NOMO-1 treated with dmso at 0.1 percent for 144 hours (cell line): ENCODE measurements at regions not wholly inside any gene's neighbourhood (a gene's known extent, or its start where the extent isn't known, plus 50 kb on each side); places are given as distances from the start of the nearest gene placed in this dataset.

Experiments used
- DNase-seq: peaks from one replicate; lab custom pipeline; 2025; ENCODE audit not compliant: unreplicated experiment; lab: John Stamatoyannopoulos, UW

DNA sequence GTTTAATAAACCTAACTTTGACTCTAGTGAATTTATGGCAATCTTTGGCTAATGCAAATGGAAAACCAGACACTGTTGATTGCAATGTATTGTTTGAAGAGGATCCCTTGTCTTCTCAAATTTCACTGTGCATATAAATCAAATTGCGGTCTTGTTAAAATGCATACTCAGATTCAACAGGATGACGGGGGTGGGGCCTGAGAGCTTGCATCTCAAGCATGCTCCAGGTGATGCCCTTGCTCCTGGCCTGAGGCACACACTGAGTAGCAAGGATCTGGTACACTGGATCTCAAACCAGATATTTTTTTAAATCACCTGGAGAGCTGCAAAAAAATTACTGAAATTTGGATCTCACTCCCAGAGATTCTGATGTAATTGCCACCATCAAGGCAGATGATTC is 463.7 kb downstream of the DNAH5 start:
- no peak for DNase-seq

DNA sequence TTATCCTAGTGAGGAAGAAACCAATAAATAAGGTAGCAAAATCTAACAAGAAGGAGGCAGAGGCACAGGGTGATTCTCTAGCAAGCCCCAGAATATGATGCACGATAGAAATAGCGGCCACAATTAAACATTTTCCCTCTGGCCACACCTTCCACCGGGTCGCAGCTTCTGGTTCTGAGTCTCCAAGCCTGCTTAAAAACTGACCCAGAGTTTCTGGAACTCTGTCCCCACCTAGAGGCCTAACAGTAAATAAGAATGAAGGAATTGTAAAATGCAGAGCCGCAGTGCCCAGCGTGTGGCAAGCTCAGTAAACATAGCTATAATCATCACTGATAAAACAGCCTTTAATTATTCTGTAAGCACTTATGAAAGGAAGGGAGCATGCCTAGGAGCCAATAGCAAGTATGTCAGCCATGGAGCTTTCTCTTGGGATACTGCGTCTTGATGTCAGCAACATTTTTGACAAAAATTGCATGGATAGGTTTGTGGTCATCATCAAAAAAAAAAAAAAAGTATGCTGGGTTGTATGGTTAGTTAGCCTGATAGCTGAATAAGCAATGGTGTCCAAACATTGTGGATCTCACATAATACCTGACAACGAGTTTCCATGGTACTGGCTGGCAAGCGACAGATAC is 465.5 kb downstream of the DNAH5 start:
- DNase-seq: no peak

DNA sequence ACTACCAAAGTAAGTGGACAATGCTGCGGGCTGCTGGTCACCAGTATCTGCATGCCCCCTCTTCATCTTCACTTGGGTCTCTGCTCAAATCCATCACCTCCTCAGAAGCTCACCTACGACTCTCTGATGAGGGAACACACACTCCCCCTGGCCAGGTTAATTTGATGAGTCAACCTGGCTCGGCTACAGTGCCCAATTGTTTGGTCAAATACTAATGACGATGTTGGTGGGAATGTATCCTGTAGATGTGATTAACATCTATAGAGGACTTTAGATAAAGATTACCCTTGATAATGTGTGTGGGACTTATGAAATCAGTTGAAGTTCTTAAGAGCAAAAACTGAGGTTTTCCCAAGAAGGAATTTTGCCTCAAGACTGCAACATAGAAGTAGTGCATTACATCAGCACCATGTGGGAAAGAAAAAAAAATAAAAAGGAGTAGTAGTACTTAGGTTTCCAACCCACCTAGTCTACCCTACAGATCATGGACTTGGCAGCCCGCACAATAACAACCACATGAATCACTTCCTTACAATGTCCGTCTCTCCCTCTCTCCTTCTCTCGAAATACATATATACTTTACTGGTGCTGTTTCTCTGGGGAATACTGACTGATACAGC is 467.3 kb downstream of the DNAH5 start:
- no peak for DNase-seq

DNA sequence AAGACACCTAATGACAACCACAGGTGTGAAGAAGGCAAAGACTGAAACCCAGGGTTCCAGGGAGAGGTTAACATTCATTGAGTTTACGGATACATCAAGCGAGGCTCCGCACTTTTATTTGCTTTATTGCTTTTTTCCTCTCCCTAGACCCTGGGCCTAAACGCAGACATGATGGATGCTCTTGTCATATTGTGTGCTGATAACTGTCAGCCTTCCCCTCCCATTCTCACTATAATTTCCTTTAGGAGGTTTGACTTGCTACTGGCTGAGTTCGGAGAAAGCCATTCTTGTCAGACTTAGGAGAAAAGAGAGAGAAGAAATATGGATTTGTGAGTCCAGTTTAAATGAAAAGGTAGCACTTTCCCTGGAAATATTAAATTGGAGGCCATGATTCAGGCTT is 471.6 kb downstream of the DNAH5 start:
- no peak for DNase-seq

DNA sequence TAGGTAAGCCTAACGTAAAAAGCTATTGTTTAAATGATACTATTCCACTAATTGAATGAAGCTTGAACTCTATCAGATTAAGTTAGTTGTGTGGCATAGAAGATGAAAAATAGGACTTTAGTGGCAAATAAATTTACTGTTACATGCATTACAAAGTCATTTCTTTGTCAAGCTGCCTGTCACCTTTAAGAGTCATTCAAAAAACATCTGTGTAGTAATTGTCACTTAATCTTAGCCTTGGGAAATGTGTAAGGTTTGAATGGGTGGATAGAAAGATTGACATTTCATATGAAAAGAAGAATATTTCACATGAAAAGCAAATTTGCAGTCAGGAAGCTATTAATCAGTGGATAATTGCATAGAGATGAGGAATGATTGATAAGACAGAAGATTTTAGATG is 473.5 kb downstream of the DNAH5 start:
- no peak for DNase-seq

DNA sequence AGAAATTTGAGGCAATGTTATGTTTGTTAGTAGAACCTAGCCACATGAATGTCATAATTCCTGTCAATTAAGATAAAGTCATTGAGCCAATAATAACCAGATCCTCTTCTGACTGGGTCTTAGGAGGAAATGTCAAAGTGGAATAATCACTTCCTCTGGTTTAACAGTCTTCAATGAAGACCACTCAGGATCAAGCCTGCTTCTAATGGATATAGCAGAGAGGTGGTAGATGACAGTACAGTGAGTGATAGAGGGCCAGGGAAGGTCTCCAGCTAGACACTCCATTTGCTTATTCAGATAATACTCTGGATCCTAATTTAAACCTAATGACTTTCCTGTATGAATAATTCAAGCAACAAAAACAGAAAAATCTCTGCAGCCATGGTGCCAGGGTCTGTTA is 474.2 kb downstream of the DNAH5 start:
- DNase-seq: no peak

DNA sequence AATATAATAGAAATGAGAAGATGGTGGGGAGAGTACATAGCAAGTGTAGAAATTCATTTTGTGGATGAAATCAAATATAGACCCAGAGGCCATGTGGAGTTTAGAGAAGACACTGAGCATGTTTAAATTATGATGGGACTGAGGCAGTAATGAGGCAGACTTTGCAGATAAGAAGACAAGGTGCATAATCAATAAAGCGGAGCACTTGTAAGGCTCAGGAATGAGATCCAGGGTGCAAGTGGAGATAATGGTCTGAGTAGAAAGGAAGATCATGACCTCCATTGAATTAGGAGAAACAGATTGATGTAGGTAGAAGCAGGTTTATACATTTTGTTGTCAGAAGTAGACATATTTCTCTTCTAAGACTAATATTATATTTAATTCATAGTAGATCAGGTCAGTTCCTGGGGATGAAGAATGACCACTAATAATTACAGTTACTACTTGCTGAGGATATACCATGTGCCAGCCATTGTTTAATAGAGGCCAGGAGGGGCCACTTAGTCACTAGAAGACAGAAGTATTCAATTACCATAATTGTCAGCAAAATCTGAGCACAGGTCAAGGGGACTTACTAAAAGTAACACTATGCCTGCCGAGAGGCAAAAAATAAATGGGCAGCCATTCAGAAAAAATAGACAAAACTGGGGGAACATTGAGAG is 479.8 kb downstream of the DNAH5 start:
- DNase-seq: no peak

DNA sequence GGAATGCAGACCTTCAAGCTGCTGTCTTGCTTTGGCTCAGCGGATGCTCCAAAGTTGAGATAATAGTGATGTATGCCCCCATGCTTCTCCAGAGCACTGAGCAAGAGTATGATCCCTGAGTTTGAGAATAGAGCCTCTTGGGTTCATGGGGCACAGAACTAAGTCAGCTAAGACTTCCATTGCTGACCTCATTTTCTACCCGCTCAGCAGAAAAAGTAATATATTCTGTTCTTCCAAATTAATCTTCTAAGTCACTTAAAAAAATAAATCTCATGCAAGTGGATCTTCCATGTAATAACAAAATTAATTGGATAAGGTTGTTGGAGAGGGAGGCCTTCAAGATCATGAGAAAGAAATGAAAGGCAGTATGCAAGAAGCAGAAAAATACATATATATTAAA is 483.9 kb downstream of the DNAH5 start:
- no peak for DNase-seq

DNA sequence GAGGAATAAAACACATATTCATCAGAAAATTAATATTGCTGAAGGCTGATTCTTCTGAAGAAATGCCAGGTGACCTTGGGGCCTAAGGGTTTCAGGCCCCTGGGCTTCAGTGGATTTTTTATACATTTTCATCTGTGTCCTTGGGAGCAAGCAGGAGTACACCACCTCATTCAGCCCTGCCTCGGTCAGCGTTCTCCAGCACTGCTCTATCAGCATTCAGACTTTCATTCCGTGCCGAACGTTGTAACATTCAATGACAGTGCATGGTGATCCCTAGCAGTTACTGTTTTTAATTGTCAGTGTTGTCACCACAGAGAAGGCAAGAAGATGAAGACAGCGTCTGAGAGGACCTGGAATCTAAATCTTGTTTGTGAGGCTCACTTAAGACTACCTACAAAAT is 490.4 kb downstream of the DNAH5 start:
- DNase-seq: no peak

DNA sequence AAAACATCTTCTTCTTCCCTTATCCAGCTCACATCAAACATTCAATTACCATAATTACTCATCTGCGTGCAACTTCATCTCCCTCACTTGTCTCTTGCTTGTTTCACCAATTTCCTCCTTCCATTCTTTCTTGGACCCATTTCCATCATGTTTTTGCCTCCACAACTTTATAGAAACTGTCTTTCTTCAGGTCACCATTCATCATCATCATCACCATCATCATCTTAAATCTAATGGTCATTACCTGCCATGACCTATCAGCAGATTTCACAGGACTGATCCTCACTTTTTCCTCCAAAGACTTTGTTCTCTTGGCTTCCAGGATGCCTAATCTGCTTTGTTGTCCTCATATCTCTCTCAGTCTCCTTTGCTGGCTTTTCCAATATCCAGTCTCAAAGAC is 495.6 kb downstream of the DNAH5 start:
- DNase-seq: no peak

DNA sequence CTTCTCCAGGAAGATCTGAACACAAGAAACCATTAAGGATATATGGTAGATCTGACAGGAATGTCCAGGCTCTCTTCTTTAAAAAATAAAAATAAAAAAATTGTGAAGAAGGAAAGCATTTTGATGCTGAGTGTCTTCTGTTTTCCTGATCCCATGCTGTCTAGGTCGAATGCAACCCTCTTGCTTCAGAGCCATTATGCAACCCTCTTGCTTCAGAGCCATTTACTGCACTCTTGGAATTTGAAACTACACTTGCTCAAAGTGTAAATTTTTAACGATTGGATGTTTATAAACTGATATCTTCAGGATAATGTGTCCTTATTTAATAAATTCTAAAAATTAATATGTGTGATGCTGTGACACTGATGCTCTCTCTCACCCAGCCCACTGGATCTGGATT is 505.1 kb downstream of the DNAH5 start:
- no peak for DNase-seq

DNA sequence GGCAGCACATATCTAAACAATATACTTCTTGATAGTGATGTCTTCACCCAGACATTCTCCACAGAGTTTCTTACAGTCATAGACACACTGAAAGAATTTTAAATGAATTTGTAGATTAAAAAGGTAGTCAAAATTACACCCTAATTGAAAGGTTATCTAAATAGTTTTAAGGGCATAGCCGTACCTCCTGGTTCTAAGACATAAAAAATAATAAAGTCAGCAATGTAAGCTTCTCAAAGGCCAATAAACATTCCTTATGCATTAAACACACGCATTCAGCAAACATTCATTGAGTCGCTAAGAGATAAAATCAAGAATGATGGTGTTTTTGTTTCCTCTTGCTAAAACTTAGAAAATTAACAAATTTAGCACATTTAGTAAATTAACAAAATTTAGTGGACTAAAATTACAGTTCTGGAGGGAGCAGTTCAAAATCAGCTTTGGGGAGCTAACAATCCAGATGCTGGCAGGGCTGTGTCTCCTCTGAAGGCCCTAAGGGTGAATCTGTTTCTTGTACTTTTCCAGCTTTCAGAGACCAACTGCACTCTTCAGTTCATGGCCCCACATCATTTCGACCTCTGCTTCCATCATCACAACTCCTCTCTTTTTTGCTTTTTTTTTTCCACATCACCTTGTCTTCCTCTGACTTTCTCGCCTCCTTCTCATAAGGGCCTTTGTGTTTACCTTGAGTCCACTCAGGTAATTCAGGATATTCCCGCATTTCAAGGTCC is 516.5 kb downstream of the DNAH5 start:
- no peak for DNase-seq

DNA sequence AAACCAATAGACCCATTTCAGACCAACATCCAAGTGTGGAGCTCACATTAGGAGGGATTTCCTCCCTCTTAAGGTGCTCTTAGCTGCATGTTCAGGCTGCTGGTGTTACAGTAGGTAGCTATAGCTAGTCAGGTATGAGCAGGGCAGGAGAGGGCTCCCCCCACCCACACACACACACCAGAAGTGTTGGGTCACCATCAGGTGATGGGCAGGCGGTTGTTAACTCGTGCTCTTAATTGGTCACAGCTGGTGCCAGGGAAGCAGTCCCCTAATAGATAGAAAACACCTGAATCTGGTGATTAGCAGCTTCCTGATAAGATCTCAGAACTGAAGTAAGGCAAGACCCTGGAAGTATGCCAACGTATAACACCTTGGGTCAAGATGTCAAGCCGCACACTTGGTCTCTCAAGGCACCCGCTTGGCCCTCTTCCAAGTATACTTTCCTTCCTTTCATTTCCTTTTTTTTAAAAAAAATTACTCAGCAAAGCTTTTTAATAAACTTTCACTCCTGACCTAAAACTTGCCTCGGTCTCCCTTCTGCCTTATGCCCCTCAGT is 532.4 kb downstream of the DNAH5 start:
- DNase-seq: no peak

DNA sequence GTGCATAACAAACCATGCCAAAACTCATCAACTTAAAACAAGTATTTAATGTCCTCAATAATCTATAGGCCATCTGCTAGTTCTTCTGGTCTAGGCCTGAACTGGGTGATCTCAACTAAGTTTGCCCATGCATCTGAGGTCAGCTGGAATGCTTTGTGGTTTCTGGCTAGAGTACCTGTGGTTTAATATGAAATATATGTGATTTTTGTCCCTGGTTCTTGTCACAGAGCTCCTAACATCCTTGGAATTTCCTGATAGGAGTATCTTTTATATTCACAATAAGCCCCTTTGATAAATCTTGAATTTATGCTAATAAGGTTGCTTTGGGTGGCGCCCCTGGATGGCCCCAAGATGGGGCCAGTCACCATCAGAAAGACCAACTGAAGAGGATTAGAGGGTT is 535.9 kb downstream of the DNAH5 start:
- no peak for DNase-seq

DNA sequence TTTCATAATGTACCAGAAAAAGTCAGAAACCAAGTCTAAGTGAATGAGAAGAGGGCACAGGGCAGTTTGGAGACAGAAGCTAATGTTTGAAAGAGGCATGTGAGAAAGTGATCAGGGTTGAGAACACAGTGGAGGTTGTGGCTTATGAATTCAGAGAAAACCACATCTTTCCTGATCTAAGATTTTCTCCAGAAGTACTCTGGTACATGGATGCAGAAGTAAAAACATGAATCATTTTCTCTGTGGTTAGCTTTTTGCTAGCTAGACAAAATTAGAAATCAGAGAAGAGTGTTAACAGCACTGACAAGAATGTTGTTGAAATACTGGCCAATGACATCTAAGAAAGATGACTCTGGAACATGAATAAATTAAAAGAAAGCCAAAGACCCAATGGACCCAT is 541.1 kb downstream of the DNAH5 start:
- DNase-seq: no peak

DNA sequence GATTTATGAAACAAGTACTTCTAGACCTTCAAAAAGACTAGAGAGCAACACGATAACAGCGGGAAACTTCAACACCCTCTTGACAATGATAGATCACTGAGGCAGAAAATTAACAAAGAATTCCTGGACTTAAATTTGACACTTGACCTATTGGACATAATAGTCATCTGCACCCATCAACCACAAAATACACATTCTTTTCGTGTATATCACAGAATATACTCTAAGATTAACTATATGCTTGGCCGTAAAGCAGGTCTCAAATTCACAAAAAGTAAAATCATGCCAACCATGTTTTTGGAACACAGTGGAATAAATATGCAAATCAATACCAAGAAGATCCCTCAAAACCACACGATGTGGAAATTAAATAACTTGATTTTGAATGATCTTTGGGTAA is 559.4 kb downstream of the DNAH5 start:
- DNase-seq: no peak

DNA sequence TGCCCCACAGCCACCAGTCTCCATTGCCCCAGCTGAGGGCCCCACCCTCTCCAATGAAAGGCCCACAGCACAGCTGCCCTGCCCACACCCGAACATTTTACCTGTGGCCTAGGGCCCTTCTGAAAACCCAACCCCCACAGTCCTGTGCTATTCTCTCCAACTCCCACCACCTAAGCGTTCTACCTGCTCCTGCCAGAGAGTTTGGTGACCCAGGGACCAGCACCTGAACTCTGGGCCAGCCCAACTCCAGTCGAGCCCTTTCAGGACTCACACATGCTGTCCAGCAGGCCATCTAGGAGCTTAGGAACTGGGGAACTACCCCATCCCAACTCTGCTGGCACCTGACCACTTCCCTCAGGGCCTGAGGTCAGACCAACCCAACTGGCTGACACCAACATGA is 562.3 kb downstream of the DNAH5 start:
- no peak for DNase-seq

DNA sequence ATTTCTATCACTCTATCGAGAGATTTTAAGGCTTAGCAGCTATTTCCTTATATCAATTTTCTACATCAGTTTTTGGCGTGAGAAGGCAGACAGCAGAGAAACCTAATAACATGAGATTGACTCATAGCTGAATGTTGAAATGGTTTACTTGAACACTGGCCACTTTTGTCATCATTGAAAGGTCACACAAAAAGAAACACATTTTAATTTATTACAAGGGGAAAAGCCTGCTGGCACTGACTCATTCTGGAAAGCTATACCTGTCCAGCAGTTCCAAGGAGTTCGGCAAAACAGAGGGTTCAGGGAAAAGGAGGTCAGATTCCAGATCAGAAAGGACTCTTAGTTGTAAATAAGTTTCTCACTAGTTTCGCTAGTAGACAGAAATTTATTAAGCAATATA is 566.4 kb downstream of the DNAH5 start:
- no peak for DNase-seq

DNA sequence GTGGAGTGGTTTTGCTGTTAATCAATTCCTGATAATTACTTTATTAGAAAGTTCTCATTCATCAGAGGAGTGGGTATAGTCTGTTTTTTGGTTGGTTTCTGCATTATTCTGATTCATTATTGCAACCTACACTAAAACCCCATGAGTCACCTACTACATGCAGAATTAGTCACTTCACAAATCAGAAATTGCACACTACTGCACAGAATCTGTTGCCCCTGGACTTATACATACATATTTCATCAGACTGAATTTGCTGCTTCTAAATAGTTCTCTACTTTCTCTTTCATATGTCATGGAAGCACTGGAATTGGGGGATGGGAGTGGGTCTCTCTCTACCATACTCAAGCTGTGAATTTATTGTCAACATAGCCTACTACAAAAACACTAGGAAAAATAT is 585.1 kb downstream of the DNAH5 start:
- DNase-seq: no peak

DNA sequence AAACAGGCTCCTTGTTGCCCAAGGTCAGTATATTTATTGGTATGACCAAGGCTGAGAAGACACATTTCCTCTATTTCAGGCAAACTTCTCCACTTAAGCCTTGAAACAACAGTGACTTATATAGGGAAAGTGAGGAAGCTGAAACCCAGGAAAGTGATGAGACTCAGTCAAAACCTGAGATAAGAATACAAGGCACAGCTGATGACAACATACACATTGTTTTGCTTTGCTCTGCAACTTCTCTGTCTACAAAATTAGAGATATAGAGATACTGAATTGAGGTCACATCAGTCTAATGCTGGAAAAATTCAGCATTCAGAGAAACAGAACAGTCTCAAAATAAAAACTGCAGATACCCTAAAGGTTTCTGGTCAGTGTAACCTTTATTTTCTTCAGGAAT is 586.1 kb downstream of the DNAH5 start:
- no peak for DNase-seq

DNA sequence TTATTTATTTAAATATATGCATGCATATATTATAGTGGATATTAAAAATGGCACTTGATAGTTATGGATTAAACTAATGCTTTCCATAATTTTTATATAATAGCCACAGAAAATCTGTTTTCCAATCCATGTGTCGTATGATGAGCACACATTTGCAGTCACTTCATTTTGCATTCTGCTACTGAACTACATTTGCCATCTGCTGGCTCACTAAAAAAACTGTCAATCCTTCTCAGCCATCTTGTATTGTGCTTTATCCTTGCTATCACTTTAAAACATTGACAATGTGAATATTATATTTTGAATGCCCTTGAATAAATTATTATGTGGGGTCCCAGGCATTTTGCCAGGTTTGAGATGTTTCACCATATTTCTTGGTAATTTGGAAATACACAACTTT is 586.6 kb downstream of the DNAH5 start:
- no peak for DNase-seq

DNA sequence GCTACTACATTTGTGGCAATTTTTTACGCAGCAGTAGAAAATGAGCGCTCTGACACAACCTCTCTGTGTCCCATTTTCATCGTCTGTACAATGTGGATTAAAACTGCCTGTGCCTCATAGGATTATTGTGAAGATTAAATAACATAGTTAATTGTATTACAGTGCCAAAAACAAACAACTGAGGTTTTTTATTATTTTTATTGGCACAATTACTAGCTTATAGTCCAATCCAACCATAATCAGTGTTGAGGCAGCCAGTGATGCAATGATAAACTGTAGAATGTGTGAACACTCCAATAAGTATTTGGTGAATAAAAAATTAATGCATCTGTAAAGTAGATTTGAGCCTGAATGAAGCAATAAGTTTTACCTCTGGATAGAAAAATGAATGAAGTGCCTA is 588.3 kb downstream of the DNAH5 start:
- DNase-seq: no peak
